ENCODE measurements at regions not wholly inside any gene's neighbourhood (a gene's known extent, or its start where the extent isn't known, plus 50 kb on each side); places are given as distances from the start of the nearest gene placed in this dataset.

GRCh38 chr11:86132667-86133249 lies 63.9 kb upstream of the PICALM start:
- DNase-seq (ENCODE audit: low read depth), result no peak
- no peak overlapping the region for H3K4me3 ChIP-seq (ENCODE audit: low read depth, low read length)
- no peak for TF ChIP-seq CTCF (IDR thresholded peaks at IDR 0.05; ENCODE audit: low read depth, low read length, missing control alignments)

GRCh38 chr11:86129740-86130540 lies 61.1 kb upstream of the PICALM start:
- no peak for TF ChIP-seq CTCF (IDR thresholded peaks at IDR 0.05; ENCODE audit: low read depth, low read length, missing control alignments)
- no peak for DNase-seq (ENCODE audit: low read depth)
- H3K4me3 ChIP-seq (ENCODE audit: low read depth, low read length), result no peak overlapping the region

- DNase-seq (ENCODE audit: low read depth), result no peak
- no peak for TF ChIP-seq CTCF (IDR thresholded peaks at IDR 0.05; ENCODE audit: low read depth, low read length, missing control alignments)
- H3K4me3 ChIP-seq (ENCODE audit: low read depth, low read length), result no peak overlapping the region
Observed at GRCh38 chr11:86128914-86129313, 60.0 kb upstream of the PICALM start.

GRCh38 chr11:86126862-86127261 lies 58.0 kb upstream of the PICALM start:
- DNase-seq (ENCODE audit: low read depth), result no peak
- TF ChIP-seq CTCF (IDR thresholded peaks at IDR 0.05; ENCODE audit: low read depth, low read length, missing control alignments), result no peak
- H3K4me3 ChIP-seq (ENCODE audit: low read depth, low read length), result no peak overlapping the region

GRCh38 chr11:86124251-86125233 lies 55.7 kb upstream of the PICALM start:
- TF ChIP-seq CTCF (IDR thresholded peaks at IDR 0.05; ENCODE audit: low read depth, low read length, missing control alignments), result no peak
- no peak overlapping the region for H3K4me3 ChIP-seq (ENCODE audit: low read depth, low read length)
- no peak for DNase-seq (ENCODE audit: low read depth)

GRCh38 chr11:86122773-86123172 lies 53.9 kb upstream of the PICALM start:
- DNase-seq (ENCODE audit: low read depth), result no peak
- no peak for TF ChIP-seq CTCF (IDR thresholded peaks at IDR 0.05; ENCODE audit: low read depth, low read length, missing control alignments)
- no peak overlapping the region for H3K4me3 ChIP-seq (ENCODE audit: low read depth, low read length)
